ENCODE measurements at regions not wholly inside any gene's neighbourhood (a gene's known extent, or its start where the extent isn't known, plus 50 kb on each side); places are given as distances from the start of the nearest gene placed in this dataset.

DNA sequence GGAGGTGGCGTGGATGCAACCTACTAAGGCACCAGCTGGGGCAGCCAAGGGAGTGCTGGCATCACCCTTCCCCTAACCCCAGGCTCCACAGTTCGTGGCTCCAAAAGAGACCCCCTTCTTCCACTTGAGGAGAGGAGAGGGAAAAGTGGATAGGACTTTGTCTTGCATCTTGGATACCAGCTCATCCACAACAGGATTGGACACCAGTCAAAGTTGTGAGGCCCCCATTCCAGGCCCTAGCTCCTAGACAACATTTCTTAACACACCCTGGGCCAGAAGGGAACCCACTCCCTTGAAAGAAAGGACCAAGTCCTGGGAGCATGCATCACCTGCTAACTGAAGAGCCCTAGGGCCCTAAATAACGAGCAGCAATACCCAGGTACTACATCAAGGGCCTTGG lies 372.6 kb upstream of the PLXNA2 start:
- H3K79me2 ChIP-seq (ENCODE audit: low read depth), result no peaks in the 10 kb centered on the region
- intact Hi-C loops (cut with micrococcal nuclease; ENCODE audit: unreplicated experiment), result no loop called here
- H3K27ac ChIP-seq, result no peak overlapping the region
- 0 out of 2 replicates have a peak, but pooled peaks cover 4% of the 10 kb centered on the region for H3K27me3 ChIP-seq (ENCODE audit: insufficient read depth, low read depth)
- no peak for TF ChIP-seq EZH2 (IDR thresholded peaks at IDR 0.05; ENCODE audit: low read depth)
- TF ChIP-seq, protein P1, sequence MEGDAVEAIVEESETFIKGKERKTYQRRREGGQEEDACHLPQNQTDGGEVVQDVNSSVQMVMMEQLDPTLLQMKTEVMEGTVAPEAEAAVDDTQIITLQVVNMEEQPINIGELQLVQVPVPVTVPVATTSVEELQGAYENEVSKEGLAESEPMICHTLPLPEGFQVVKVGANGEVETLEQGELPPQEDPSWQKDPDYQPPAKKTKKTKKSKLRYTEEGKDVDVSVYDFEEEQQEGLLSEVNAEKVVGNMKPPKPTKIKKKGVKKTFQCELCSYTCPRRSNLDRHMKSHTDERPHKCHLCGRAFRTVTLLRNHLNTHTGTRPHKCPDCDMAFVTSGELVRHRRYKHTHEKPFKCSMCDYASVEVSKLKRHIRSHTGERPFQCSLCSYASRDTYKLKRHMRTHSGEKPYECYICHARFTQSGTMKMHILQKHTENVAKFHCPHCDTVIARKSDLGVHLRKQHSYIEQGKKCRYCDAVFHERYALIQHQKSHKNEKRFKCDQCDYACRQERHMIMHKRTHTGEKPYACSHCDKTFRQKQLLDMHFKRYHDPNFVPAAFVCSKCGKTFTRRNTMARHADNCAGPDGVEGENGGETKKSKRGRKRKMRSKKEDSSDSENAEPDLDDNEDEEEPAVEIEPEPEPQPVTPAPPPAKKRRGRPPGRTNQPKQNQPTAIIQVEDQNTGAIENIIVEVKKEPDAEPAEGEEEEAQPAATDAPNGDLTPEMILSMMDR (conservative IDR thresholded peaks at IDR 0.05), result no peak
- BruUV-seq (replicated peaks), result no TSS peak
- no peaks in the 10 kb centered on the region for H3K9me2 ChIP-seq (ENCODE audit: insufficient read depth)
- ChIA-PET CTCF (no interaction called here), POLR2A (ENCODE audit: unreplicated experiment) (no interaction called here)
- H3K4me3 ChIP-seq, result no peak overlapping the region
- H2AFZ ChIP-seq, result no peak overlapping the region
- no peaks in the 10 kb centered on the region for H4K20me1 ChIP-seq (ENCODE audit: insufficient read depth)
- no peaks in the 10 kb centered on the region for H3K36me3 ChIP-seq (ENCODE audit: low read depth)
- no peak overlapping the region for H3K4me2 ChIP-seq
- H3F3A ChIP-seq (ENCODE audit: insufficient read depth, low read depth), result no peaks in the 10 kb centered on the region
- no peaks in the 10 kb centered on the region for H3K4me1 ChIP-seq (replicated peaks; ENCODE audit: insufficient read depth)
- no peak for DNase-seq
- H3K9me3 ChIP-seq (ENCODE audit: insufficient read depth, low read depth), result peaks cover 7% of the 10 kb centered on the region; the same call in 1 of the 2 replicates

DNA sequence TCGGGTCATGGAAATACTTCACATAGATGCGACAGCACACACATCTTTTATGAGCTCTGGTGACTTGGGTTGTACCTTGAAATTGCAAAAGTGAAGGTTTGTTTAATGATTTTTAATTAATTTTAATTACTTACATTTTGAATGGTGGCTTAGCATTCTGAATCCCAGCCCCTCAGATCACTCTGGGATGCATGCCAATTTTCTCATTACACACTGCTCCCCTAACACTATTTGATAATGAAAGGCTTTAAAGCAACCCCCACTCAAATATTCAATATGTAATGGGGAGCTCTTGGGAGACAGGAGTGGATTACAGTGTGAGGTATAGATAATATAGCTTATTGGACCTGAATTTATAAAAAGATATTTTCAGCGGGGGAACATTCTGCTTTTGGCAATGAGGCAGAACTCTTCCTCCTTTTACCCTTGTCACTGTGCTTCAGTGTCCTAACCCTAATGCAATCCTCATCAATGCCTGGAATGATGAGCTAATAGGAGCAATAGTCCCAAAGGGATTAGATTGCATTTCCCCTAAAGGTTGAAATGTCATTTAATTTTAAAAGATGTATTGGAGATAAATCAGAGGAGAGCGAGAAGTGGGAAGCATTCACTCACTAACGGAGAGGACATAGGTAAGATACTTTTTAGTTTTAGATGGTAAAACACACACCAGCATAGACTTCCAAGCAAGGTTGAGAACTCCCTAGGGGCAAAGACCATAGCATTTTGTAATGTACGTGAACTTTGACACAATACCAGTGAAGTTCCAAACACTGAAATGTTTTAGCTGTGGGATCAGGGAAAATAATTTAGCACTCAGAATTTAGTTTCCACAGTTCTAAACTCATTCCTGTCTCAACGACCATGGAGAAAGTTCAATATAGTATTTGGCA lies 384.1 kb upstream of the PLXNA2 start:
- Histone ChIP-seq H3K79me2 (ENCODE audit: low read depth) (no peaks in the 10 kb centered on the region), H3K4me2 (no peak overlapping the region), H3K36me3 (ENCODE audit: low read depth) (no peaks in the 10 kb centered on the region), H3K27me3 (ENCODE audit: insufficient read depth, low read depth) (peaks cover 13% of the 10 kb centered on the region), H3K4me1 (replicated peaks; ENCODE audit: insufficient read depth) (no peaks in the 10 kb centered on the region), H3K9me2 (ENCODE audit: insufficient read depth) (no peaks in the 10 kb centered on the region), H3K4me3 (no peak overlapping the region), H2AFZ (no peak overlapping the region), H3K9me3 (ENCODE audit: insufficient read depth, low read depth) (no peaks in the 10 kb centered on the region), H4K20me1 (ENCODE audit: insufficient read depth) (no peaks in the 10 kb centered on the region), H3K27ac (no peak overlapping the region), H3F3A (ENCODE audit: insufficient read depth, low read depth) (no peaks in the 10 kb centered on the region)
- intact Hi-C loops (cut with micrococcal nuclease; ENCODE audit: unreplicated experiment), result no loop called here
- BruUV-seq (replicated peaks), result no TSS peak
- POLR2A ChIA-PET (ENCODE audit: unreplicated experiment), result no interaction called here
- no peak for TF ChIP-seq EZH2 (IDR thresholded peaks at IDR 0.05; ENCODE audit: low read depth)
- TF ChIP-seq, protein P1 (conservative IDR thresholded peaks at IDR 0.05), result no peak
- CTCF ChIA-PET, result no interaction called here
- DNase-seq, result no peak

DNA sequence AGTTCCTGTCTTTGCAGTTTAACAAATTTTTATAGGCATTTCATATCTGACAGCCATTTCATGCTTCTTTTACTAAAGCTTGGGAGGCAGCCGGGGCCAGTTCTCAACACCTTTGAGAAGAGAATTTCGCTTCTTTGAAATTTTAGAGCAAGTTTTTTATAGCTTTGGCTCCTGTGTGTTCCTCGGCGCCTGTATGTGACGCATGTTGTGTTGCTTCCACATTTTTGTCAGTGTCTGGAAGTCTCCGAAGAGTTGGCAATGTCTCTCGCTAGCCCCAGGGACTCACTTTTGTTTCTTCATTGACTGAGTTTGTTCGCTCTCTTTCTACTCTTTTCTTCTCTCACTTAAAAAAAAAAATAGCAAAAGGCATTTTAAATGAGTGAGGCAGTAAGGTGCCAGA lies 386.9 kb upstream of the PLXNA2 start:
- Histone ChIP-seq H3K4me1 (replicated peaks; ENCODE audit: insufficient read depth) (no peaks in the 10 kb centered on the region), H3K79me2 (ENCODE audit: low read depth) (no peaks in the 10 kb centered on the region), H3K4me3 (no peak overlapping the region), H3K9me2 (ENCODE audit: insufficient read depth) (no peaks in the 10 kb centered on the region), H3F3A (ENCODE audit: insufficient read depth, low read depth) (no peaks in the 10 kb centered on the region), H3K36me3 (ENCODE audit: low read depth) (no peaks in the 10 kb centered on the region), H4K20me1 (ENCODE audit: insufficient read depth) (no peaks in the 10 kb centered on the region), H2AFZ (no peak overlapping the region), H3K4me2 (no peak overlapping the region), H3K9me3 (ENCODE audit: insufficient read depth, low read depth) (no peaks in the 10 kb centered on the region), H3K27ac (no peak overlapping the region), H3K27me3 (ENCODE audit: insufficient read depth, low read depth) (peaks cover 21% of the 10 kb centered on the region)
- ChIA-PET CTCF (no interaction called here), POLR2A (ENCODE audit: unreplicated experiment) (no interaction called here)
- no peak for TF ChIP-seq EZH2 (IDR thresholded peaks at IDR 0.05; ENCODE audit: low read depth)
- TF ChIP-seq, protein P1 (conservative IDR thresholded peaks at IDR 0.05), result no peak
- DNase-seq, result no peak
- intact Hi-C loops (cut with micrococcal nuclease; ENCODE audit: unreplicated experiment), result loop anchor here (10.0 kb wide), 1 partner anchor 56 kb away; no protein-coding TSS in a partner anchor
- no TSS peak for BruUV-seq (replicated peaks)

Measured in PC-9 (cell line).